K562 (cell line): ENCODE measurements at regions not wholly inside any gene's neighbourhood (a gene's known extent, or its start where the extent isn't known, plus 50 kb on each side); places are given as distances from the start of the nearest gene placed in this dataset.

ENCODE experiments used
- ATAC-seq: fragments of 200-7000 bp; cut with Tn5 transposase; 3 replicates; pipeline ENCODE4 v1.9.1; 2020; ENCODE audit warnings: moderate library complexity
- BruUV-seq: library from RNA; stranded (reverse); fragments of 400-500 nt; replicated peaks from 2 replicates; lab custom pipeline; 2021; lab: Mats Ljungman, UMichigan
- CTCF ChIA-PET: fragments of 300-600 bp; formaldehyde crosslinking; extraction: SDS; loops from one replicate; lab custom pipeline; 2021; ENCODE audit warnings: low intra/inter-chr PET ratio; lab: Yijun Ruan, JAX
- POLR2A ChIA-PET: fragments of 300-600, 350-650 bp; sonication (Branson Sonifier 250); formaldehyde crosslinking; extraction: SDS; loops from one replicate; lab custom pipeline; 2021; ENCODE audit warnings: antibody characterized with exemption, inconsistent platforms; lab: Yijun Ruan, JAX
- DNase-seq, 4 experiments: peaks; one replicate each; pipeline versions ENCODE4 v3.0.0 to v3.0.0-alpha.2; 2011 to 2018; ENCODE audit warnings: low spot score in 3 of 4, mixed read lengths in 3 of 4; ENCODE audit errors: extremely low read depth in 1 of 4
- FAIRE-seq: peaks from 2 replicates; lab custom pipeline; 2011; peaks lifted over from hg19 to GRCh38; lab: Jason Lieb, UNC
- H2AFZ ChIP-seq: 2 replicates; pipeline ENCODE4 v1.6.0; 2011; ENCODE audit warnings: low read depth, low read length, control low read depth, inconsistent platforms
- H3K27ac ChIP-seq: fragments of 200-600 bp; 3 replicates; pipeline ENCODE4 v1.8.0; 2011; ENCODE audit warnings: low read depth, mild to moderate bottlenecking, control low read depth, inconsistent platforms, low read length, moderate library complexity, mixed read lengths; ENCODE audit errors: extremely low read depth
- H3K27me3 ChIP-seq, 2 experiments: fragments of 300-600 bp in 1 of 2; 2 replicates in 1 of 2; 3 replicates in 1 of 2; pipeline versions ENCODE4 v1.6.0 to v1.8.0; 2011; ENCODE audit warnings: inconsistent platforms in 2 of 2, low read length in 2 of 2, mild to moderate bottlenecking in 1 of 2, mixed read lengths in 1 of 2, moderate library complexity in 1 of 2; ENCODE audit not compliant: control insufficient read depth in 2 of 2, insufficient read depth in 2 of 2
- H3K36me3 ChIP-seq: fragments of 300-600 bp; 3 replicates; pipeline ENCODE4 v1.8.0; 2011; ENCODE audit warnings: mild to moderate bottlenecking, low read length, inconsistent platforms; ENCODE audit not compliant: control insufficient read depth, insufficient read depth
- H3K4me1 ChIP-seq, 2 experiments: fragments of 200-600 bp in 1 of 2; replicated peaks in 1 of 2; 2 replicates in 1 of 2; 3 replicates in 1 of 2; pipeline versions ENCODE4 v1.5.1 to v1.8.0; 2011; ENCODE audit warnings: inconsistent platforms in 2 of 2, low read length in 2 of 2, mild to moderate bottlenecking in 1 of 2, mixed read lengths in 1 of 2, moderate library complexity in 1 of 2; ENCODE audit not compliant: control insufficient read depth in 2 of 2, insufficient read depth in 2 of 2
- H3K4me2 ChIP-seq: 2 replicates; pipeline ENCODE4 v1.6.1; 2011; ENCODE audit warnings: low read length, control low read depth, inconsistent platforms, mixed read lengths; ENCODE audit not compliant: insufficient read depth
- H3K4me3 ChIP-seq: fragments of 200-600 bp; sonication (generic), shearing (Covaris generic); 2 replicates; pipeline ENCODE4 v1.5.1; 2016; ENCODE audit warnings: control low read depth, inconsistent platforms
- H3K79me2 ChIP-seq: fragments of 200-600 bp; 3 replicates; pipeline ENCODE4 v1.8.0; 2011; ENCODE audit warnings: low read length, inconsistent platforms; ENCODE audit not compliant: control insufficient read depth, insufficient read depth
- H3K9ac ChIP-seq, 2 experiments: 2 replicates each; pipeline versions ENCODE4 v1.6.0 to v1.6.1; 2011; ENCODE audit warnings: low read depth in 2 of 2, low read length in 2 of 2, control low read depth in 1 of 2, inconsistent platforms in 1 of 2, mild to moderate bottlenecking in 1 of 2, mixed read lengths in 1 of 2; ENCODE audit not compliant: insufficient read depth in 1 of 2
- H3K9me1 ChIP-seq: one replicate; pipeline ENCODE4 v1.6.0; 2011; ENCODE audit warnings: inconsistent platforms, mild to moderate bottlenecking, low read length, moderate library complexity; ENCODE audit not compliant: control insufficient read depth, insufficient read depth
- H3K9me3 ChIP-seq: replicated peaks from 2 replicates; pipeline ENCODE4 v1.5.1; 2011; ENCODE audit warnings: low read depth, low read length, inconsistent platforms; ENCODE audit not compliant: control insufficient read depth, insufficient read depth
- H4K20me1 ChIP-seq: replicated peaks from 2 replicates; pipeline ENCODE4 v1.6.1; 2011; ENCODE audit warnings: low read length, inconsistent platforms, mixed read lengths; ENCODE audit not compliant: control insufficient read depth, insufficient read depth
- JUNB ChIP-seq: fragments of 450-650 bp; formaldehyde crosslinking; conservative IDR thresholded peaks from 2 replicates; pipeline ENCODE4 v1.4.0; 2020; ENCODE audit warnings: mild to moderate bottlenecking
- MEIS2 ChIP-seq: fragments of 450-650 bp; IDR thresholded peaks from 2 replicates; pipeline ENCODE4 v1.6.1; 2014; ENCODE audit warnings: mild to moderate bottlenecking; ENCODE audit not compliant: partially characterized antibody
- PPARD ChIP-seq: fragments of 250-450 bp; sonication (Bioruptor Pico); IDR thresholded peaks from 2 replicates; pipeline ENCODE4 v1.8.0; 2022; ENCODE audit warnings: inconsistent platforms, mild to moderate bottlenecking, moderate library complexity
- SMAD1 ChIP-seq: fragments of 150-350 bp; IDR thresholded peaks from 2 replicates; pipeline ENCODE4 v1.6.1; 2014; ENCODE audit warnings: low read length, low read depth; ENCODE audit not compliant: partially characterized antibody
- TAF1 ChIP-seq: IDR thresholded peaks from 2 replicates; pipeline ENCODE4 v1.6.1; 2011; ENCODE audit warnings: mild to moderate bottlenecking, low read length, moderate library complexity; ENCODE audit not compliant: insufficient read depth, control insufficient read depth, severe bottlenecking; ENCODE audit errors: extremely low read depth
- TAF15 ChIP-seq: fragments of 200-400 bp; formaldehyde crosslinking; IDR thresholded peaks from 2 replicates; pipeline ENCODE4 v1.6.1; 2017; ENCODE audit warnings: mild to moderate bottlenecking, low read depth, low read length, moderate library complexity
- TCFL5 ChIP-seq: fragments of 250-450 bp; sonication (Bioruptor Pico); conservative IDR thresholded peaks from 2 replicates; pipeline ENCODE4 v1.6.1; 2021; ENCODE audit warnings: mild to moderate bottlenecking, moderate library complexity, matching md5 sums
- WGBS: fragments of 100-300 bp; shearing (Covaris generic); methylation state at CpG from one replicate; pipeline ENCODE4 v1.1.6; 2016; ENCODE audit warnings: low coverage, mixed read lengths; ENCODE audit not compliant: insufficient coverage; ENCODE audit errors: missing lambda C conversion rate; 5-methylcytosine and 5-hydroxymethylcytosine counted together
- in situ Hi-C: fragments of 300-500 bp; cut with MboI; formaldehyde crosslinking; loops from 4 replicates; pipeline ENCODE4 v1.15.0; 2018; ENCODE audit warnings: inconsistent platforms, mixed read lengths
- intact Hi-C: fragments of 100-400 bp; cut with micrococcal nuclease; formaldehyde crosslinking; loops from 2 replicates; pipeline ENCODE4 v1.14.2; 2022
- TF ChIP-seq, protein P1 (sequence below), 2 experiments: fragments of 450-650 bp; IDR thresholded peaks; 2 replicates each; pipeline ENCODE4 v1.6.1; 2016
- TF ChIP-seq, protein P2 (sequence below), 2 experiments: fragments of 450-650 bp; conservative IDR thresholded peaks; 2 replicates each; pipeline ENCODE4 v1.6.1; 2017; ENCODE audit warnings: mild to moderate bottlenecking in 2 of 2, moderate library complexity in 2 of 2
- TF ChIP-seq, protein P3 (sequence below): fragments of 250-450 bp; sonication (Bioruptor Pico); IDR thresholded peaks from 2 replicates; pipeline ENCODE4 v1.9.0; 2021; ENCODE audit warnings: mild to moderate bottlenecking, inconsistent platforms

DNA sequence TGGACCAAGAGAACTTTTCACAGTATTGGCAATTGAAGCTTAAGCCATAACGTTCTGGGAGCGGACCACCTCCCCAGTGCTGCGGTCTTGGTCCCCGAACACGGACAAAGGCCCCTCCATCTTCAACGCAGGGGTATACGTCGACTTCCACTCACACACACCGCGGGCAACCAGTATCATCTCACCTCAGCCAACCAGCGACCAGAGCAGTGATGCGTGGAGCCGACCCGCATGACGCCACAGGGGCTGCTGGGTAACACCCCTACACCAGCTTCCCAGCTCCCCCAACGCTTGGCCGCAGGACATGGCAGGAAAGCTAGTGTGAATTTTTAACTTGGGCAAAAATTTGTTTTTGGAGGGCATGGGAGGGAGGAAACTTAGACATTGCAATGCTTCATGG, 77.3 kb upstream of the PLCXD3 start:
- TF ChIP-seq PPARD (CRISPR knock-in tag) (no peak), SMAD1 (no peak), MEIS2 (no peak), TCFL5 (CRISPR knock-in tag) (no peak), TAF15 (no peak)
- FAIRE-seq (no peak), ATAC-seq (no peak), DNase-seq (no peak)
- no TSS peak for BruUV-seq
- in situ Hi-C loops (no loop called here), intact Hi-C loops (no loop called here)
- WGBS, result under 1% methylated on average over 17 of the region's 17 CpGs
- Histone ChIP-seq H3K36me3 (no peaks in the 10 kb centered on the region), H3K9ac (no peak overlapping the region), H3K9me3 (no peaks in the 10 kb centered on the region), H3K4me2 (no peak overlapping the region), H3K79me2 (no peaks in the 10 kb centered on the region), H3K9me1 (no peaks in the 10 kb centered on the region), H3K27ac (no peak overlapping the region), H3K4me1 (no peaks in the 10 kb centered on the region), H2AFZ (no peak overlapping the region), H4K20me1 (no peaks in the 10 kb centered on the region), H3K4me3 (no peak overlapping the region), H3K27me3 (no peaks in the 10 kb centered on the region)
- POLR2A ChIA-PET, result no interaction called here
- CTCF ChIA-PET, result no interaction called here

DNA sequence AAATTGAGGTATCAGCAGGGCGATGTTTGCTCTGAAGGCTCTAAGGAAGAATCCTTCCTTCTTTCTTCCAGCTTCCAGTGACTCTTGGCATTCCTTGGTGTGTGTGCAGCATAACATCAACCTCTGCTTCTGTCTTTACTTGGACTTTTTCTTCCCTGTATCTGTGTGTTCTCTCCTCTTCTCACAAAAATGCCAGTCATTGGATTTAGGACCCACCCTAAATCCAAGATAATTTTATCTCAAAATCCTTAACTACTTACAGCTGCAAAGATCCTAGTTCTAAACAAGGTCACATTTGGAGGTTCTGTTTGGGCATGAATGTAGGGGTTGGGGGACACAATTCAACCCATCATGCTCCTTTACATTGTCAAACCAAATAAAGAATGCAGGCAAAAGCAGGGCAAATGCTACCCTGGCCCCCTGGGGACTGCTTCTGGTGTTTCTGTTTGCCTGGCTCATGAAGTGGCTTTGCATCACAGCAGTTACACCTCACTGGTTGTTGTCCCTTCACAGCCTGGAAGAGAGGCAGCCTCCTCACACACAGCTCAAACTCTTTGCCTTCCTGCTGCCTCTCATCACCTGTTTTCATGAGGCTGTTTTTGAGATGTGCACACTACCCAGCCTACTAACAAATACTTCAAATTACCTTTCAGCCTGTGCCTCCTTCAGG, 64.8 kb upstream of the PLCXD3 start:
- FAIRE-seq (no peak), ATAC-seq (no peak), DNase-seq (no peak)
- Histone ChIP-seq H3K4me3 (no peak overlapping the region), H3K79me2 (no peaks in the 10 kb centered on the region), H3K27me3 (no peaks in the 10 kb centered on the region), H2AFZ (no peak overlapping the region), H3K4me1 (no peaks in the 10 kb centered on the region), H3K9me3 (no peaks in the 10 kb centered on the region), H4K20me1 (no peaks in the 10 kb centered on the region), H3K36me3 (no peaks in the 10 kb centered on the region), H3K9ac (no peak overlapping the region), H3K9me1 (no peaks in the 10 kb centered on the region), H3K27ac (no peak overlapping the region), H3K4me2 (no peak overlapping the region)
- WGBS, result 0% methylated on average over 1 of the region's 1 CpG
- no TSS peak for BruUV-seq
- in situ Hi-C loops, result no loop called here
- POLR2A ChIA-PET, result no interaction called here
- CTCF ChIA-PET, result no interaction called here
- intact Hi-C loops, result no loop called here
- TF ChIP-seq TAF1 (no peak), JUNB (no peak)
- TF ChIP-seq, protein P1, sequence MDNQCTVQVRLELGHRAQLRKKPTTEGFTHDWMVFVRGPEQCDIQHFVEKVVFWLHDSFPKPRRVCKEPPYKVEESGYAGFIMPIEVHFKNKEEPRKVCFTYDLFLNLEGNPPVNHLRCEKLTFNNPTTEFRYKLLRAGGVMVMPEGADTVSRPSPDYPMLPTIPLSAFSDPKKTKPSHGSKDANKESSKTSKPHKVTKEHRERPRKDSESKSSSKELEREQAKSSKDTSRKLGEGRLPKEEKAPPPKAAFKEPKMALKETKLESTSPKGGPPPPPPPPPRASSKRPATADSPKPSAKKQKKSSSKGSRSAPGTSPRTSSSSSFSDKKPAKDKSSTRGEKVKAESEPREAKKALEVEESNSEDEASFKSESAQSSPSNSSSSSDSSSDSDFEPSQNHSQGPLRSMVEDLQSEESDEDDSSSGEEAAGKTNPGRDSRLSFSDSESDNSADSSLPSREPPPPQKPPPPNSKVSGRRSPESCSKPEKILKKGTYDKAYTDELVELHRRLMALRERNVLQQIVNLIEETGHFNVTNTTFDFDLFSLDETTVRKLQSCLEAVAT (IDR thresholded peaks at IDR 0.05), result no peak
- TF ChIP-seq, protein P2, sequence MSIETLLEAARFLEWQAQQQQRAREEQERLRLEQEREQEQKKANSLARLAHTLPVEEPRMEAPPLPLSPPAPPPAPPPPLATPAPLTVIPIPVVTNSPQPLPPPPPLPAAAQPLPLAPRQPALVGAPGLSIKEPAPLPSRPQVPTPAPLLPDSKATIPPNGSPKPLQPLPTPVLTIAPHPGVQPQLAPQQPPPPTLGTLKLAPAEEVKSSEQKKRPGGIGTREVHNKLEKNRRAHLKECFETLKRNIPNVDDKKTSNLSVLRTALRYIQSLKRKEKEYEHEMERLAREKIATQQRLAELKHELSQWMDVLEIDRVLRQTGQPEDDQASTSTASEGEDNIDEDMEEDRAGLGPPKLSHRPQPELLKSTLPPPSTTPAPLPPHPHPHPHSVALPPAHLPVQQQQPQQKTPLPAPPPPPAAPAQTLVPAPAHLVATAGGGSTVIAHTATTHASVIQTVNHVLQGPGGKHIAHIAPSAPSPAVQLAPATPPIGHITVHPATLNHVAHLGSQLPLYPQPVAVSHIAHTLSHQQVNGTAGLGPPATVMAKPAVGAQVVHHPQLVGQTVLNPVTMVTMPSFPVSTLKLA (conservative IDR thresholded peaks at IDR 0.05), result no peak
- TF ChIP-seq, protein P3, sequence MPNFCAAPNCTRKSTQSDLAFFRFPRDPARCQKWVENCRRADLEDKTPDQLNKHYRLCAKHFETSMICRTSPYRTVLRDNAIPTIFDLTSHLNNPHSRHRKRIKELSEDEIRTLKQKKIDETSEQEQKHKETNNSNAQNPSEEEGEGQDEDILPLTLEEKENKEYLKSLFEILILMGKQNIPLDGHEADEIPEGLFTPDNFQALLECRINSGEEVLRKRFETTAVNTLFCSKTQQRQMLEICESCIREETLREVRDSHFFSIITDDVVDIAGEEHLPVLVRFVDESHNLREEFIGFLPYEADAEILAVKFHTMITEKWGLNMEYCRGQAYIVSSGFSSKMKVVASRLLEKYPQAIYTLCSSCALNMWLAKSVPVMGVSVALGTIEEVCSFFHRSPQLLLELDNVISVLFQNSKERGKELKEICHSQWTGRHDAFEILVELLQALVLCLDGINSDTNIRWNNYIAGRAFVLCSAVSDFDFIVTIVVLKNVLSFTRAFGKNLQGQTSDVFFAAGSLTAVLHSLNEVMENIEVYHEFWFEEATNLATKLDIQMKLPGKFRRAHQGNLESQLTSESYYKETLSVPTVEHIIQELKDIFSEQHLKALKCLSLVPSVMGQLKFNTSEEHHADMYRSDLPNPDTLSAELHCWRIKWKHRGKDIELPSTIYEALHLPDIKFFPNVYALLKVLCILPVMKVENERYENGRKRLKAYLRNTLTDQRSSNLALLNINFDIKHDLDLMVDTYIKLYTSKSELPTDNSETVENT (CRISPR knock-in tag), result no peak
